Breast epithelium (tissue), 4 donors: ENCODE measurements at regions not wholly inside any gene's neighbourhood (a gene's known extent, or its start where the extent isn't known, plus 50 kb on each side); places are given as distances from the start of the nearest gene placed in this dataset.

Experiments used
- DNase-seq, 2 donors: peaks; one replicate each; pipeline ENCODE4 v3.0.0-alpha.2; 2019; ENCODE audit warnings: low spot score in 2 of 2
- H3K27ac ChIP-seq, 2 donors: fragments of 200-600 bp; sonication (generic) in 1 of 2; one replicate each; pipeline ENCODE4 v1.5.1; 2016 to 2019; ENCODE audit warnings: mild to moderate bottlenecking in 1 of 2
- H3K27me3 ChIP-seq, 2 donors: fragments of 200-600 bp; sonication (generic) in 1 of 2; one replicate each; pipeline versions ENCODE4 v1.5.1 to v1.6.0; 2017 to 2019; ENCODE audit warnings: control low read depth in 1 of 2, mild to moderate bottlenecking in 1 of 2
- H3K36me3 ChIP-seq: fragments of 200-600 bp; one replicate; pipeline ENCODE4 v1.5.1; 2019
- H3K4me1 ChIP-seq, 2 donors: fragments of 200-600 bp; sonication (generic); one replicate each; pipeline ENCODE4 v1.5.1; 2016 to 2019; ENCODE audit warnings: control low read depth in 1 of 2
- H3K4me3 ChIP-seq, 3 donors: fragments of 200-600 bp; sonication (generic); 1 replicate in 2 of 3; 2 replicates in 1 of 3; pipeline ENCODE4 v1.5.1; 2016 to 2019; ENCODE audit warnings: mild to moderate bottlenecking in 3 of 3, moderate library complexity in 2 of 3
- H3K9me3 ChIP-seq, 2 donors: fragments of 200-600 bp; sonication (generic) in 1 of 2; one replicate each; pipeline ENCODE4 v1.5.1; 2016 to 2019; ENCODE audit warnings: control low read depth in 1 of 2
- POLR2A ChIP-seq: fragments of 450-650 bp; IDR thresholded peaks from one replicate; pipeline ENCODE4 v1.6.1; 2016; ENCODE audit warnings: antibody characterized with exemption, mild to moderate bottlenecking, moderate library complexity
- POLR2AphosphoS5 ChIP-seq, 3 donors: sonication (generic); formaldehyde crosslinking; IDR thresholded peaks; one replicate each; pipeline ENCODE4 v1.6.1; 2017; ENCODE audit warnings: antibody characterized with exemption in 3 of 3
- intact Hi-C: fragments of 100-400 bp; cut with DNase I; formaldehyde crosslinking; loops from one replicate; pipeline ENCODE4 v1.15.1; 2023; ENCODE audit warnings: low total_unique reads
- TF ChIP-seq, protein P1 (sequence below), 3 donors: fragments of 450-650 bp; IDR thresholded peaks; one replicate each; pipeline ENCODE4 v1.5.1; 2016 to 2017; ENCODE audit warnings: antibody characterized with exemption in 3 of 3, mild to moderate bottlenecking in 3 of 3, moderate library complexity in 3 of 3

DNA sequence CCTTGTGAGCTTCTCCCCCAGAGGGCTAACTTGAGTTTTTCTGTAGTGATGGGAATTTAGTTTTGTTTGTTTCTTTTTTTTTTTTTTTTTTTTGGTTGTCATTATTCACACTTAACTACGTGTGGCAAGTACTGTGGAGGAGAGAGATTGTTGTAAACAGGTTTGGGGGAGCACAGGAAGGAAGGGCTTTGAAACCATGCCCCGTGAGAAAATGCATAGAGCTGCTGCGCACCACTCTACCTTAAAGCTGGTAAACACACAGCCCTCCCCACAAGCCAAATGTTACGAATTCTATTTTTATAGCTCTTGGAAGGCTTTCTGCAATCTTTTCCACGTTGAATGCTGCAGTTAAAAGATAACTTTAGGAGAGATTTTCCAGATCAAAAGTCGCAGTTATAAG, 76.2 kb downstream of the ZNF22 start:
- H3K27ac ChIP-seq = no peak overlapping the region
- no peak overlapping the region for H3K4me3 ChIP-seq
- H3K9me3 ChIP-seq = no peaks in the 10 kb centered on the region
- intact Hi-C loops = no loop called here
- no peaks in the 10 kb centered on the region for H3K36me3 ChIP-seq
- no peaks in the 10 kb centered on the region for H3K4me1 ChIP-seq
- no peak for DNase-seq
- TF ChIP-seq POLR2AphosphoS5 (IDR thresholded peaks at IDR 0.05) = no peak
- no peaks in the 10 kb centered on the region for H3K27me3 ChIP-seq

DNA sequence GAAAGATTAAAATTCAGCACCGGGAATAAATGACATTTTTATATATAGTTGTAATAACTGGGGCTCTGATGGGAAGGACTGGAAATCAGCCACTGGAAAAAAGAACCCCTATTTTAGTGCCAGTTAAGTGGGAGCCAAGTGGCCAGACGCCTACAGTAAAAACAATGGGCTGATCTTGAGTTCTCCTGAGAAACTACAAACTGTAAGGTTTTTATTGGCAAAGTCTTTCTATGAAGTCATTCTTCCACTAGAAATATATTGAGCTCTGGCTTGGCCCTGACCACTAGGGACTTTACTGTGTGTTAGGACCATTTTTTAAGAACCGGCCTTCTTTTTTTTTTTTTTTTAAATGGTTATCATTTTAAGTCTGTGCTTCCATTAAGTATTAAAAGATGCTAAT, 79.6 kb downstream of the ZNF22 start:
- DNase-seq = no peak
- intact Hi-C loops = no loop called here
- Histone ChIP-seq H3K9me3 (peaks cover 0 to 1% of the 10 kb centered on the region in 2 donors), H3K4me3 (no peak overlapping the region), H3K4me1 (no peaks in the 10 kb centered on the region), H3K27ac (no peak overlapping the region), H3K27me3 (no peaks in the 10 kb centered on the region), H3K36me3 (no peaks in the 10 kb centered on the region)
- TF ChIP-seq POLR2AphosphoS5 (IDR thresholded peaks at IDR 0.05) (no peak), POLR2A (no peak)
- TF ChIP-seq, protein P1, sequence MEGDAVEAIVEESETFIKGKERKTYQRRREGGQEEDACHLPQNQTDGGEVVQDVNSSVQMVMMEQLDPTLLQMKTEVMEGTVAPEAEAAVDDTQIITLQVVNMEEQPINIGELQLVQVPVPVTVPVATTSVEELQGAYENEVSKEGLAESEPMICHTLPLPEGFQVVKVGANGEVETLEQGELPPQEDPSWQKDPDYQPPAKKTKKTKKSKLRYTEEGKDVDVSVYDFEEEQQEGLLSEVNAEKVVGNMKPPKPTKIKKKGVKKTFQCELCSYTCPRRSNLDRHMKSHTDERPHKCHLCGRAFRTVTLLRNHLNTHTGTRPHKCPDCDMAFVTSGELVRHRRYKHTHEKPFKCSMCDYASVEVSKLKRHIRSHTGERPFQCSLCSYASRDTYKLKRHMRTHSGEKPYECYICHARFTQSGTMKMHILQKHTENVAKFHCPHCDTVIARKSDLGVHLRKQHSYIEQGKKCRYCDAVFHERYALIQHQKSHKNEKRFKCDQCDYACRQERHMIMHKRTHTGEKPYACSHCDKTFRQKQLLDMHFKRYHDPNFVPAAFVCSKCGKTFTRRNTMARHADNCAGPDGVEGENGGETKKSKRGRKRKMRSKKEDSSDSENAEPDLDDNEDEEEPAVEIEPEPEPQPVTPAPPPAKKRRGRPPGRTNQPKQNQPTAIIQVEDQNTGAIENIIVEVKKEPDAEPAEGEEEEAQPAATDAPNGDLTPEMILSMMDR (IDR thresholded peaks at IDR 0.05) = no peak

DNA sequence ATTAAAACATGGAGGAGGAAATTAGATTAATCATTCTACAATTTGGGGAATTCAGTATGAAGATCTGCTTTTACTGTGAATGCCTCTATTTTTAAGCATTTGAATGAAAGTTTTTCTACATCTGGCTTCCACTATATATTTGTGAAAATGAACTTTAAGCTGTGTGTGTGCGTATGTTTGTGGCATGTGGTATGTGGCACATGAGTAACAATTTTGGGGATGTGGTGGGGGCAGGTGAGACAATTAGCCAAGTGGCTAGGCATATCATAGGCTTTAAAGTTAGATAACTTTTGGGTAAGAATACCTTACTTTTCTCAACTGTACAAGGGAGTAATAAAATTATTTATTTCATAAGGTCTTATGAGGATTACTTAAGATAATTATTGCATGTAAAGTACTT, 81.5 kb downstream of the ZNF22 start:
- no peaks in the 10 kb centered on the region for H3K36me3 ChIP-seq
- intact Hi-C loops = no loop called here

DNA sequence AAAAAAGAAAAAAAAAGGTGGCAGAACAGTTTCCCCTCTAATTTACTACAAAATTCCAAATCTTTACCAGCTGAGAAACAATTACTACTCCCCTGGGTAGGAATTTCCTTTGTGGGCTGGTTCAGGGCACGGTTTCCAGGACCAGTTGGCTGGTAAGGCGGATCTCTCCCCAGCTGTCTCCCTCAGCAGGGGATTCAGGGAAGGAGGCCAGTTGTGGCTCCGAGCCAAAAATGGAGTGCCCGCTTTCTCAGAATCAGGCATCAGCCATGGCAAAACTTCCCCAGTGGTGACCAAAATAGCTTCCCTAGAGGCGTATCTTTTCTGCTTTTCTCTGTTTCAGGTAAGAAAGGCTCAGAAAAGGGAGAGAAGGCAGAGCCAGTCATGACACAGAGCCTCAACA, 91.2 kb downstream of the ZNF22 start:
- Histone ChIP-seq H3K9me3 (no peaks in the 10 kb centered on the region), H3K27me3 (no peaks in the 10 kb centered on the region), H3K27ac (no peak overlapping the region), H3K4me3 (no peak overlapping the region), H3K36me3 (no peaks in the 10 kb centered on the region), H3K4me1 (no peaks in the 10 kb centered on the region)
- intact Hi-C loops = loop anchor here (2.0 kb wide), 1 partner anchor 45 kb away; no protein-coding TSS in a partner anchor
- TF ChIP-seq, protein P1 (IDR thresholded peaks at IDR 0.05) = no peak
- no peak for TF ChIP-seq POLR2AphosphoS5 (IDR thresholded peaks at IDR 0.05)
- no peak for TF ChIP-seq POLR2A
- DNase-seq = no peak

More for the DNA sequence above, 81.5 kb downstream of the ZNF22 start:
- peaks cover 8 to 10% of the 10 kb centered on the region in 2 donors for H3K9me3 ChIP-seq
- DNase-seq = no peak
- no peak overlapping the region for H3K27ac ChIP-seq
- H3K27me3 ChIP-seq = no peaks in the 10 kb centered on the region
- TF ChIP-seq POLR2AphosphoS5 (IDR thresholded peaks at IDR 0.05) (no peak), POLR2A (no peak)
- TF ChIP-seq, protein P1 (IDR thresholded peaks at IDR 0.05) = no peak
- H3K4me3 ChIP-seq = no peak overlapping the region
- no peaks in the 10 kb centered on the region for H3K4me1 ChIP-seq

DNA sequence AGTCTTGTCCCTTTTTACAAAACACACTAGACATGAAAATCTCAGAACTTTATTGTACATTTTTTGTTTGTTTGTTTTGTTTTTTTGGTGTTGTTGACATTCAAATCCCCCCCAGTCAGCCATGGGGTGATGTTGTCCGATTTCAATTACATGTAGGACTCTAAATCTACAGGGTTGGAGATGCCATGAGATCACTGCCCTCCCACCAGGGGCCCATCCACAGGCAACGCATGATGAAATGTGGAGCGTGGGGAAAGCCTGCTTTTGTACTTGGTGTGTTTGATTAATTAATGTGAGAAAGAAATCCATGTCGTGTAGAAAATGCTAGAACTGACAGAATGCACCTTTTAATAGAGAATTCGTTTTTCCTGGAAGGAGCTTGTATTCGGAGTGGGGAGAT, 93.2 kb downstream of the ZNF22 start:
- Histone ChIP-seq H3K4me1 (no peaks in the 10 kb centered on the region), H3K36me3 (no peaks in the 10 kb centered on the region), H3K9me3 (no peaks in the 10 kb centered on the region), H3K4me3 (no peak overlapping the region), H3K27me3 (no peaks in the 10 kb centered on the region), H3K27ac (no peak overlapping the region)
- intact Hi-C loops = no loop called here
- TF ChIP-seq POLR2AphosphoS5 (IDR thresholded peaks at IDR 0.05) (no peak), POLR2A (no peak)
- TF ChIP-seq, protein P1 (IDR thresholded peaks at IDR 0.05) = no peak
- no peak for DNase-seq

DNA sequence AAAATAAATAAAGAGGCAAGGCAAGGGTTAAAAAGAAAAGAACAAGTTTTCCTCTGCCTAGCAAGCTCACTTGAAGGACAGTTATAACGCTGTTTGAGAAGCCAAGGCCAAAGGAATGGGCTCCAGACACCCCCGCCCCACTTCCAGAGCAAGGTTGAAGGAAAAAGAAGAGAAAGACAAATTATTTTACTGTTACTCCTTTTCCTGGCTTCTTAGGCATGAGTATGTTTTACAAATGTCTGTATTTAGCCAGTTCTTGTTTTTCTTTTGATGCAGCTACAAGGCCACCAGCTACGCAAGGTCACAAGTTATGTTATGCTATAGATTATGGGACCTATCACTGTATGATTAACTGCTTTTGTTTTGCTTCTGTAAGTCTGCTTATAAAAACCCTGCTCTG, 94.6 kb downstream of the ZNF22 start:
- Histone ChIP-seq H3K4me3 (no peak overlapping the region), H3K27me3 (no peaks in the 10 kb centered on the region), H3K27ac (no peak overlapping the region), H3K4me1 (no peaks in the 10 kb centered on the region), H3K36me3 (no peaks in the 10 kb centered on the region), H3K9me3 (no peaks in the 10 kb centered on the region)
- intact Hi-C loops = no loop called here
- TF ChIP-seq POLR2AphosphoS5 (IDR thresholded peaks at IDR 0.05) (no peak), POLR2A (no peak)
- TF ChIP-seq, protein P1 (IDR thresholded peaks at IDR 0.05) = no peak
- no peak for DNase-seq
